ENCODE measurements at regions not wholly inside any gene's neighbourhood (a gene's known extent, or its start where the extent isn't known, plus 50 kb on each side); places are given as distances from the start of the nearest gene placed in this dataset.

DNA sequence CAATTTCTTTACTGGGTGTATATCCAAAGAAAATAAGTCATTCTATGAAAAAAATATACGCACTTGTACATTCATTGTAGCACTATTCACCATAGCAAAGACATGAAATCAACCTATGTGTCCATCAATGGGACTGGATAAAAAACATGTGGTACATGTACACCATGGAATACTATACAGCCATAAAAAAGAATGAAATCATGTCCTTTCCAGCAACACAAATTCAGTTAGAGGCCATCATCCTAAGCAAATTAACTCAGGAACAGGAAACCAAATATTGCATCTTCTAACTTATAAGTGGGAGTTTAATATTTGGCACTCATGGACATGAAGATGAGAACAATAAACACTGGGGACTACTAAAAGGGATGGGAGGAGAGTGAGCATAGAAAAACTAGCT lies 325.7 kb downstream of the TGFB2 start:
- in situ Hi-C loops (cut with MboI; ENCODE audit: low pct_unique_long_range_greater_than_20kb, low sequenced_read_pairs, unreplicated experiment), result no loop called here
- TF ChIP-seq, protein P1, sequence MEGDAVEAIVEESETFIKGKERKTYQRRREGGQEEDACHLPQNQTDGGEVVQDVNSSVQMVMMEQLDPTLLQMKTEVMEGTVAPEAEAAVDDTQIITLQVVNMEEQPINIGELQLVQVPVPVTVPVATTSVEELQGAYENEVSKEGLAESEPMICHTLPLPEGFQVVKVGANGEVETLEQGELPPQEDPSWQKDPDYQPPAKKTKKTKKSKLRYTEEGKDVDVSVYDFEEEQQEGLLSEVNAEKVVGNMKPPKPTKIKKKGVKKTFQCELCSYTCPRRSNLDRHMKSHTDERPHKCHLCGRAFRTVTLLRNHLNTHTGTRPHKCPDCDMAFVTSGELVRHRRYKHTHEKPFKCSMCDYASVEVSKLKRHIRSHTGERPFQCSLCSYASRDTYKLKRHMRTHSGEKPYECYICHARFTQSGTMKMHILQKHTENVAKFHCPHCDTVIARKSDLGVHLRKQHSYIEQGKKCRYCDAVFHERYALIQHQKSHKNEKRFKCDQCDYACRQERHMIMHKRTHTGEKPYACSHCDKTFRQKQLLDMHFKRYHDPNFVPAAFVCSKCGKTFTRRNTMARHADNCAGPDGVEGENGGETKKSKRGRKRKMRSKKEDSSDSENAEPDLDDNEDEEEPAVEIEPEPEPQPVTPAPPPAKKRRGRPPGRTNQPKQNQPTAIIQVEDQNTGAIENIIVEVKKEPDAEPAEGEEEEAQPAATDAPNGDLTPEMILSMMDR (IDR thresholded peaks at IDR 0.05; ENCODE audit: extremely low read depth, insufficient read depth, missing control alignments), result no peak
- no peak for DNase-seq (ENCODE audit: low spot score)

DNA sequence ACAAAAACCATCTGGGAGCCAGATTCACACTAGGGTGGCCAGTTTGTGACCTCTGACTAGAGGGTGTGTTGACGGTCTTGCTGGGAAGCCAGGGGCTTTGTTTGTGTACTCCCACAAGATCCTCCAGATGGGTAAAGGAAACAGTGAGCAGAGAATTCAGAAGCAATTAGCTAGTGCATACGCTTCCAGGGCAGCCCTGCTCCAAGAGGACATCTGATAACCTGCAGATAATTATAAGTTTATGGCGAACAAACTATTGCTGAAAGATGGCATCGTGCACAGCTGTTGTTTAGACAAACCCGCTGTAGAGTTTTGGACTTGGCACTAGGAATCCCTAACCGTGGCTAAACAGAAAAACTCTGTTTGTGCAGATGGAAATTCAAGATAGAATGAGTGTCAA lies 326.4 kb downstream of the TGFB2 start:
- TF ChIP-seq, protein P1 (IDR thresholded peaks at IDR 0.05; ENCODE audit: extremely low read depth, insufficient read depth, missing control alignments), result no peak
- in situ Hi-C loops (cut with MboI; ENCODE audit: low pct_unique_long_range_greater_than_20kb, low sequenced_read_pairs, unreplicated experiment), result no loop called here
- DNase-seq (ENCODE audit: low spot score), result no peak

DNA sequence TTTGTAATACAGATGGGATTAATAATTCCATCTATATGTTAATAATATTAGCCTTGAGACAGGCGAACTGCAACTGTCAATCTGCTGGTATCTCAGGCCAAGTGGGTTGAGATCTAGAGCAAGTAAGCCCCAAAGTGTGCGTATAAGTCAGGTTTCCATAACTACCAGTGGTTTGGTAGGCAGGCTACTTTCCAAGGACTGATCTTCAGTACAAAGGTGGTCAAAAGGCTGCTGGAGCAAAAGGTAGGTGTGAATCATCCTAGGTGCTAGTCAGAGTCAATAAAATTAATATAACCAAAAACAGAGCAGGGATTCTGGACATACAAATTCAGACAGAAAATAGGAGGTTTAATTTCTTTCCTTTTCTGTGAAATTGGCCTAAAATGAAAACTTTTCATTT lies 328.0 kb downstream of the TGFB2 start:
- no peak for DNase-seq (ENCODE audit: low spot score)

DNA sequence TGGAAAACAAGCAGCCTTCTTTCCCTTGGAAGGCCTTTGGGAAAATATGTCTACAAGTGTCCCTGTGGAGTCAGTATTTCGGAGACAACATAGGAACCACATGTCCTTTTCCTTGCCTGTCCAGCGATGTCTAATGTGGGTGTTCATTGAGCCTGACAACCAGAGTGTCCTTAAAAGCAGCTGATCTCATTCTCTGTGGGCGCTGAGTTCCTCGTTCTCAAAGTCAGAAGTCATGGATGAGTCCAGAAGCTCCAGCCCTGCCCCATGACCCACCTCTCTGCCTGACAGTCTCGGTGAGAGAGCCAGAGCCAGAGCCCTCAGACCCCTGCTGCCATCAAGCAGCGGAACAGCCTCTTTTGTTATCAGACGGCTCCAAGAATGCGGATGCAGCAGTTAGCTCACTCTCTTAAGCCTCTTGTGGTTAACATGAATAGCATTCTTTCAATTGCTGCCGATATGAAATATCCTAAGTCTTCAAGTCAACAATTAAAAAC lies 329.2 kb downstream of the TGFB2 start:
- no peak for DNase-seq (ENCODE audit: low spot score)
- in situ Hi-C loops (cut with MboI; ENCODE audit: low pct_unique_long_range_greater_than_20kb, low sequenced_read_pairs, unreplicated experiment), result no loop called here
- TF ChIP-seq, protein P1 (IDR thresholded peaks at IDR 0.05; ENCODE audit: extremely low read depth, insufficient read depth, missing control alignments), result no peak

More for the DNA sequence above, 328.0 kb downstream of the TGFB2 start:
- TF ChIP-seq, protein P1 (IDR thresholded peaks at IDR 0.05; ENCODE audit: extremely low read depth, insufficient read depth, missing control alignments), result no peak
- in situ Hi-C loops (cut with MboI; ENCODE audit: low pct_unique_long_range_greater_than_20kb, low sequenced_read_pairs, unreplicated experiment), result no loop called here

DNA sequence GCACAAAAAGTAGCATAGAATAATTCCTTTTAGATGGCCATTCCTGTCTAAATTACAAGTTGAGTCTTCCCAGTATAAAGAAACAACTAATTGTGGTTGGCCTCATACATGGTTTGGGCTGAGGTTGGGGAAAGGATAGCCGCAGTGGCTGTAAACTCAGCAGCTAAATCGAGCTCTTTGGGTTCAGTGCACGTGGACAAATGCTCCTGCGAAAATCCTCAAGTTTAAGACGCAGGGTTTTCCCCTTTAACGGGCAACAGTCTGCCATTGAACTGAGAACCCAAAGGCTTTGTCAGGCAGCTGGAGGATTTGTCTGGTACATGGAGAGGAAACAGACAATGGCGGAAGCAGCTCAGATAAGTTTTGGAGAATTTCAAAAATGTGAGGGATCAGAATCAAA lies 331.9 kb downstream of the TGFB2 start:
- in situ Hi-C loops (cut with MboI; ENCODE audit: low pct_unique_long_range_greater_than_20kb, low sequenced_read_pairs, unreplicated experiment), result no loop called here
- DNase-seq (ENCODE audit: low spot score), result no peak
- TF ChIP-seq, protein P1 (IDR thresholded peaks at IDR 0.05; ENCODE audit: extremely low read depth, insufficient read depth, missing control alignments), result no peak

DNA sequence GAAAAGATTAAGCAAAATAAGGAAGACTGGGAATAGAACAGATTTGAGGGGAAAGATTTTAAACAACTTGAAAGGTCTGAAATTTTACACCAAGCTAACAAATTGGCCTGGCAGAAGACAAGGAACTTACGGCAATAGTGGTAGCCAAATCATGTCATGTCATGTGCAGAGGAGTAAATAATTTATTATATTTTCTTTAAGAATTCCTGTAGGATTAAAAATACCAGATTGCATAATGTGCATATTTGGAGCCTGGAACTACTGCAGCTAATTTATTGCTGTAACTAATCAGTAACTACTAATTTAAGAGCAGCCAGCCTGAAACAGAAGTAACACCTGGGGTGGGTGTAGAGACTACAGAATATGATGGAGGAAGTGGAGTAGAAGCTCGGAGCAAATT lies 334.3 kb downstream of the TGFB2 start:
- TF ChIP-seq, protein P1 (IDR thresholded peaks at IDR 0.05; ENCODE audit: extremely low read depth, insufficient read depth, missing control alignments), result no peak
- in situ Hi-C loops (cut with MboI; ENCODE audit: low pct_unique_long_range_greater_than_20kb, low sequenced_read_pairs, unreplicated experiment), result no loop called here
- no peak for DNase-seq (ENCODE audit: low spot score)
